ENCODE measurements at regions not wholly inside any gene's neighbourhood (a gene's known extent, or its start where the extent isn't known, plus 50 kb on each side); places are given as distances from the start of the nearest gene placed in this dataset.
"Not testable (repeated sequence)": the region's sequence is repeated elsewhere in the genome, so short reads cannot be mapped to it uniquely, and the experiment has no call there.

- POLR2A ChIA-PET: no interaction called here
- CTCF ChIA-PET: no interaction called here
These were observed 1099.8 kb upstream of the CRIM1 start for GRCh38 chr2:35255826-35256225.

- ChIA-PET CTCF (no interaction called here), POLR2A (no interaction called here)
These were observed 1104.4 kb upstream of the CRIM1 start for GRCh38 chr2:35251156-35251555.

- ChIA-PET POLR2A (no interaction called here), CTCF (no interaction called here)
These were observed 1108.9 kb upstream of the CRIM1 start for GRCh38 chr2:35246702-35247101.

GRCh38 chr2:35228584-35228983 is 1127.0 kb upstream of the CRIM1 start:
- CTCF ChIA-PET: no interaction called here
- POLR2A ChIA-PET: no interaction called here

GRCh38 chr2:35220461-35220860 is 1135.1 kb upstream of the CRIM1 start:
- ChIA-PET CTCF (no interaction called here), POLR2A (no interaction called here)

GRCh38 chr2:35204881-35205280 is 1150.7 kb upstream of the CRIM1 start:
- CTCF ChIA-PET: no interaction called here
- POLR2A ChIA-PET: no interaction called here

GRCh38 chr2:35204323-35204722 is 1151.3 kb upstream of the CRIM1 start:
- ChIA-PET POLR2A (no interaction called here), CTCF (no interaction called here)

GRCh38 chr2:35199298-35199697 is 1156.3 kb upstream of the CRIM1 start:
- CTCF ChIA-PET: no interaction called here
- POLR2A ChIA-PET: no interaction called here

GRCh38 chr2:35185861-35186412 is 1169.6 kb upstream of the CRIM1 start:
- POLR2A ChIA-PET: no interaction called here
- CTCF ChIA-PET: interaction anchor here (0.7 kb wide), 1 partner anchor 9 kb away, joined by 3 read pairs; no protein-coding TSS in a partner anchor

GRCh38 chr2:35184471-35184870 is 1171.1 kb upstream of the CRIM1 start:
- ChIA-PET CTCF (no interaction called here), POLR2A (no interaction called here)

GRCh38 chr2:35176726-35177125 is 1178.9 kb upstream of the CRIM1 start:
- CTCF ChIA-PET, POLR2A ChIA-PET: not testable (repeated sequence)

- ChIA-PET CTCF (no interaction called here), POLR2A (no interaction called here)
These were observed 1180.7 kb upstream of the CRIM1 start for GRCh38 chr2:35174845-35175244.

- POLR2A ChIA-PET: no interaction called here
- CTCF ChIA-PET: no interaction called here
These were observed 1182.9 kb upstream of the CRIM1 start for GRCh38 chr2:35172687-35173086.

GRCh38 chr2:35168351-35168750 is 1187.2 kb upstream of the CRIM1 start:
- POLR2A ChIA-PET: no interaction called here
- CTCF ChIA-PET: no interaction called here

GRCh38 chr2:35163948-35164347 is 1191.6 kb upstream of the CRIM1 start:
- POLR2A ChIA-PET: no interaction called here
- CTCF ChIA-PET: no interaction called here

- CTCF ChIA-PET: no interaction called here
- POLR2A ChIA-PET: no interaction called here
These were observed 1194.7 kb upstream of the CRIM1 start for GRCh38 chr2:35160871-35161270.

- ChIA-PET CTCF (no interaction called here), POLR2A (no interaction called here)
These were observed 1229.7 kb upstream of the CRIM1 start for GRCh38 chr2:35125871-35126270.

- CTCF ChIA-PET: no interaction called here
- POLR2A ChIA-PET: no interaction called here
These were observed 1230.3 kb upstream of the CRIM1 start for GRCh38 chr2:35125278-35125677.

GRCh38 chr2:35116151-35116550 is 1239.4 kb upstream of the CRIM1 start:
- ChIA-PET CTCF (no interaction called here), POLR2A (no interaction called here)

GRCh38 chr2:35114765-35115164 is 1240.8 kb upstream of the CRIM1 start:
- POLR2A ChIA-PET: no interaction called here

GRCh38 chr2:35112367-35112766 is 1243.2 kb upstream of the CRIM1 start:
- POLR2A ChIA-PET, CTCF ChIA-PET: not testable (repeated sequence)

More at GRCh38 chr2:35114765-35115164, 1240.8 kb upstream of the CRIM1 start:
- CTCF ChIA-PET: no interaction called here

- ChIA-PET POLR2A (no interaction called here), CTCF (no interaction called here)
These were observed 1251.3 kb upstream of the CRIM1 start for GRCh38 chr2:35104309-35104708.

GRCh38 chr2:35099342-35099741 is 1256.2 kb upstream of the CRIM1 start:
- ChIA-PET POLR2A (no interaction called here), CTCF (no interaction called here)
